GM12865 (cell line): ENCODE measurements at regions not wholly inside any gene's neighbourhood (a gene's known extent, or its start where the extent isn't known, plus 50 kb on each side); places are given as distances from the start of the nearest gene placed in this dataset.
A peak's percentile ranks its signal among the peaks of the same experiment; 100 is the strongest.

Experiments
- DNase-seq: peaks from one replicate; pipeline ENCODE4 v3.0.0; 2010; ENCODE audit warnings: low read depth
- H3K4me3 ChIP-seq: 2 replicates; pipeline ENCODE4 v1.5.1; 2011; ENCODE audit warnings: mild to moderate bottlenecking, low read depth, low read length, control low read depth
- CTCF ChIP-seq: IDR thresholded peaks from 2 replicates; pipeline ENCODE4 v1.5.1; 2011; ENCODE audit warnings: low read length, control low read depth, low read depth, inconsistent platforms; ENCODE audit not compliant: insufficient read depth; ENCODE audit errors: missing control alignments

GRCh38 chr6:149190224-149190831, 127.2 kb upstream of the TAB2 start:
- DNase-seq = peak; percentile 75
- no peak overlapping the region for H3K4me3 ChIP-seq
- peak; percentile 54 for TF ChIP-seq CTCF

GRCh38 chr6:149194820-149195558, 122.5 kb upstream of the TAB2 start:
- peak; percentile 52 for DNase-seq
- H3K4me3 ChIP-seq = peak overlapping the region; percentile 28; the same call in 1 of the 2 replicates
- TF ChIP-seq CTCF = no peak

GRCh38 chr6:149196091-149196490, 121.4 kb upstream of the TAB2 start:
- H3K4me3 ChIP-seq = no peak overlapping the region
- no peak for TF ChIP-seq CTCF
- no peak for DNase-seq

- DNase-seq = no peak
- TF ChIP-seq CTCF = no peak
- H3K4me3 ChIP-seq = no peak overlapping the region
Measured at GRCh38 chr6:149197482-149197881, 120.0 kb upstream of the TAB2 start.

GRCh38 chr6:149198265-149198664, 119.2 kb upstream of the TAB2 start:
- TF ChIP-seq CTCF = no peak
- H3K4me3 ChIP-seq = no peak overlapping the region
- no peak for DNase-seq

GRCh38 chr6:149200282-149200945, 117.1 kb upstream of the TAB2 start:
- no peak for DNase-seq
- no peak for TF ChIP-seq CTCF
- no peak overlapping the region for H3K4me3 ChIP-seq
